Esophagus muscularis mucosa (tissue), 3 donors: ENCODE measurements at regions not wholly inside any gene's neighbourhood (a gene's known extent, or its start where the extent isn't known, plus 50 kb on each side); places are given as distances from the start of the nearest gene placed in this dataset.

Experiments
- POLR2A ChIP-seq: fragments of 450-650 bp; IDR thresholded peaks from one replicate; pipeline ENCODE4 v1.6.1; 2017; ENCODE audit warnings: antibody characterized with exemption, moderate library complexity, mild to moderate bottlenecking, low read depth
- TF ChIP-seq, protein P1 (sequence below), 3 experiments: fragments of 200-600 bp in 2 of 3; fragments of 450-650 bp in 1 of 3; sonication (generic) in 2 of 3; IDR thresholded peaks; one replicate each; pipeline ENCODE4 v1.5.1; 2017 to 2019; ENCODE audit warnings: antibody characterized with exemption in 3 of 3, mild to moderate bottlenecking in 2 of 3, moderate library complexity in 1 of 3

DNA sequence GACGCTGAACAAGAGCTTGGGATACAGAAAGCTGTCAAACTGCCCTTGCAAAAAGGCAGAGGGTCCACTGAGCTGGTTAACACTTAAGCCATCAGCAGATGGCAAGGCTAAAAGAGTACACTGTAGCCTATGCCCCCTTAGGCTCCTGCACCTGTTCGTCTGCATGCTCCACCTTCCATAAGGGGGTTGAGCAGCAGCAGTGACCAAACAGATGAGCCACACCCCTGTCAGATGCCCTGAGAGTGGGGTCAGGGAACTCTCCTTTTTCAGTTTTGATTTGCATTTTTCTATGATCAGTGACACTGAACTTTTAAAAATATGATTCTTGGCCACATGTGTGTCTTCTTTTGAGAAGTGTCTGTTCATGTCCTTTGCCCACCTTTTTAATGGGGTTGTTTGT lies 402.5 kb upstream of the FAM98A start:
- TF ChIP-seq, protein P1, sequence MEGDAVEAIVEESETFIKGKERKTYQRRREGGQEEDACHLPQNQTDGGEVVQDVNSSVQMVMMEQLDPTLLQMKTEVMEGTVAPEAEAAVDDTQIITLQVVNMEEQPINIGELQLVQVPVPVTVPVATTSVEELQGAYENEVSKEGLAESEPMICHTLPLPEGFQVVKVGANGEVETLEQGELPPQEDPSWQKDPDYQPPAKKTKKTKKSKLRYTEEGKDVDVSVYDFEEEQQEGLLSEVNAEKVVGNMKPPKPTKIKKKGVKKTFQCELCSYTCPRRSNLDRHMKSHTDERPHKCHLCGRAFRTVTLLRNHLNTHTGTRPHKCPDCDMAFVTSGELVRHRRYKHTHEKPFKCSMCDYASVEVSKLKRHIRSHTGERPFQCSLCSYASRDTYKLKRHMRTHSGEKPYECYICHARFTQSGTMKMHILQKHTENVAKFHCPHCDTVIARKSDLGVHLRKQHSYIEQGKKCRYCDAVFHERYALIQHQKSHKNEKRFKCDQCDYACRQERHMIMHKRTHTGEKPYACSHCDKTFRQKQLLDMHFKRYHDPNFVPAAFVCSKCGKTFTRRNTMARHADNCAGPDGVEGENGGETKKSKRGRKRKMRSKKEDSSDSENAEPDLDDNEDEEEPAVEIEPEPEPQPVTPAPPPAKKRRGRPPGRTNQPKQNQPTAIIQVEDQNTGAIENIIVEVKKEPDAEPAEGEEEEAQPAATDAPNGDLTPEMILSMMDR (IDR thresholded peaks at IDR 0.05): no peak
- no peak for TF ChIP-seq POLR2A
